ENCODE measurements at regions not wholly inside any gene's neighbourhood (a gene's known extent, or its start where the extent isn't known, plus 50 kb on each side); places are given as distances from the start of the nearest gene placed in this dataset.

- H3K4me3 ChIP-seq (ENCODE audit: low read depth, low read length) = no peak overlapping the region
- no peak for DNase-seq
- in situ Hi-C loops (cut with HindIII; ENCODE audit: low pct_ligation_motif_present, low sequenced_read_pairs) = no loop called here
- H3K27ac ChIP-seq = no peak overlapping the region
- H3K27me3 ChIP-seq (replicated peaks) = no peaks in the 10 kb centered on the region
- TF ChIP-seq, protein P1, sequence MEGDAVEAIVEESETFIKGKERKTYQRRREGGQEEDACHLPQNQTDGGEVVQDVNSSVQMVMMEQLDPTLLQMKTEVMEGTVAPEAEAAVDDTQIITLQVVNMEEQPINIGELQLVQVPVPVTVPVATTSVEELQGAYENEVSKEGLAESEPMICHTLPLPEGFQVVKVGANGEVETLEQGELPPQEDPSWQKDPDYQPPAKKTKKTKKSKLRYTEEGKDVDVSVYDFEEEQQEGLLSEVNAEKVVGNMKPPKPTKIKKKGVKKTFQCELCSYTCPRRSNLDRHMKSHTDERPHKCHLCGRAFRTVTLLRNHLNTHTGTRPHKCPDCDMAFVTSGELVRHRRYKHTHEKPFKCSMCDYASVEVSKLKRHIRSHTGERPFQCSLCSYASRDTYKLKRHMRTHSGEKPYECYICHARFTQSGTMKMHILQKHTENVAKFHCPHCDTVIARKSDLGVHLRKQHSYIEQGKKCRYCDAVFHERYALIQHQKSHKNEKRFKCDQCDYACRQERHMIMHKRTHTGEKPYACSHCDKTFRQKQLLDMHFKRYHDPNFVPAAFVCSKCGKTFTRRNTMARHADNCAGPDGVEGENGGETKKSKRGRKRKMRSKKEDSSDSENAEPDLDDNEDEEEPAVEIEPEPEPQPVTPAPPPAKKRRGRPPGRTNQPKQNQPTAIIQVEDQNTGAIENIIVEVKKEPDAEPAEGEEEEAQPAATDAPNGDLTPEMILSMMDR (IDR thresholded peaks at IDR 0.05; ENCODE audit: low read depth, low read length, missing control alignments) = no peak
- no peaks in the 10 kb centered on the region for H3K36me3 ChIP-seq (replicated peaks)
These were observed 97.9 kb upstream of the NEDD9 start for GRCh38 chr6:11330413-11330760.

- in situ Hi-C loops (cut with HindIII; ENCODE audit: low pct_ligation_motif_present, low sequenced_read_pairs) = no loop called here
These were observed 97.4 kb upstream of the NEDD9 start for GRCh38 chr6:11329726-11330412.

DNA sequence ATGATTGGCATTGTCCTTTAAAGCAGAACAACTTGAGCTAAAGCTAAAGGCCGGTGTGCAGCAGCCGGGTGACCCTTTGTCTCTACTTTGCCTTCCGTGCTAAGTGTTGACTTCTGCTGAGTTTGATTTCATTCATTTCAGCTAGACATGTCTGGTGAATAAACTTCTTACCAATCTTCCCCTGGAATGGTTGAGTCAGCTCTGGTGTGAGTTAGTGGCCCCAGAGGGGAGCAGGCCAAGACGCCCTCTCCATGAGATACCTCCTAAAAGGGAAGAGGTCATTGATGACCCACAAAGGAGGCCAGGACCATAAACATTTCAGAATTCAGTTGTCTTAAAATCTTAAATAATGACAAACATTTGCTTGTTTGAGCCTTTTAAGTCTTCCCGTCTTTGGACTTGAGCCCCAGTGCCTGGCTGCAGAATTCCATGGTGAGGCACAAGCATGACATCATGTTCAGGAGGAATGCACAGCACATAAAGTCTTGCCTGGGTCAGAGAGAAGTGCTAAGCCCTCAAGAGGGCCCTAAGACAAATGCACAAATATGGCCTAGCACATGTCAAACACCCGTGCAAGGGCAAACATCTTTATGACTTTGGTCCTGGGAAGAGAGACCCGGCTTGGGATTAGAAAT, 96.3 kb upstream of the NEDD9 start:
- in situ Hi-C loops (cut with HindIII; ENCODE audit: low pct_ligation_motif_present, low sequenced_read_pairs) = no loop called here
- H3K27me3 ChIP-seq (replicated peaks) = no peaks in the 10 kb centered on the region
- TF ChIP-seq, protein P1 (IDR thresholded peaks at IDR 0.05; ENCODE audit: low read depth, low read length, missing control alignments) = no peak
- peak; percentile 39 for DNase-seq
- no peak overlapping the region for H3K27ac ChIP-seq
- H3K4me3 ChIP-seq (ENCODE audit: low read depth, low read length) = no peak overlapping the region
- no peaks in the 10 kb centered on the region for H3K36me3 ChIP-seq (replicated peaks)

More at GRCh38 chr6:11329726-11330412, 97.4 kb upstream of the NEDD9 start:
- H3K36me3 ChIP-seq (replicated peaks) = no peaks in the 10 kb centered on the region
- no peak overlapping the region for H3K27ac ChIP-seq
- no peaks in the 10 kb centered on the region for H3K27me3 ChIP-seq (replicated peaks)
- DNase-seq = no peak
- H3K4me3 ChIP-seq (ENCODE audit: low read depth, low read length) = no peak overlapping the region
- TF ChIP-seq, protein P1 (IDR thresholded peaks at IDR 0.05; ENCODE audit: low read depth, low read length, missing control alignments) = no peak

DNA sequence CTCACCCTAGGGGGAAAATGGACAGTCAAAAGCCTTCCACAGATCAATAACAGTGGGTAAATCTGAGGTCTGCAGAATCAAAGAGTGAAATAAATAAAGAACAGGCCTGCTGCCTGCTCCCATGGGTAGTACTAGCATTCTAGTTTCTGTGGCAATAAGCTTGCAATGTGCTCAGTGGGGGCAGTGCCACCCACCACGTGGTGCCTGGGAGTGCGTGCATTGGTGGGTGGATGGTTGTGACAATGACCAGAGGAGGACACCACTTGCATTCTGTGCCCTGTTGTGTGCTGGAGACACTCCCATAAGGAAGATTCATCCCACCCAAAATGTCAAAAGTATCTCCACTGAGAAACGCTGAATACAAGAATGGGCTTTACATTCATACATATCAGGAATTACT, 95.5 kb upstream of the NEDD9 start:
- no peak for DNase-seq
- Histone ChIP-seq H3K27me3 (replicated peaks) (no peaks in the 10 kb centered on the region), H3K4me3 (ENCODE audit: low read depth, low read length) (no peak overlapping the region), H3K36me3 (replicated peaks) (no peaks in the 10 kb centered on the region), H3K27ac (no peak overlapping the region)
- in situ Hi-C loops (cut with HindIII; ENCODE audit: low pct_ligation_motif_present, low sequenced_read_pairs) = no loop called here
- TF ChIP-seq, protein P1 (IDR thresholded peaks at IDR 0.05; ENCODE audit: low read depth, low read length, missing control alignments) = no peak

- TF ChIP-seq, protein P1 (IDR thresholded peaks at IDR 0.05; ENCODE audit: low read depth, low read length, missing control alignments) = no peak
- Histone ChIP-seq H3K4me3 (ENCODE audit: low read depth, low read length) (no peak overlapping the region), H3K27me3 (replicated peaks) (no peaks in the 10 kb centered on the region), H3K36me3 (replicated peaks) (no peaks in the 10 kb centered on the region), H3K27ac (no peak overlapping the region)
- DNase-seq = no peak
- in situ Hi-C loops (cut with HindIII; ENCODE audit: low pct_ligation_motif_present, low sequenced_read_pairs) = no loop called here
These were observed 93.6 kb upstream of the NEDD9 start for GRCh38 chr6:11326116-11326515.

Data from brain microvascular endothelial cell (primary cell).